Esophagus muscularis mucosa (tissue), 3 donors: ENCODE measurements at regions not wholly inside any gene's neighbourhood (a gene's known extent, or its start where the extent isn't known, plus 50 kb on each side); places are given as distances from the start of the nearest gene placed in this dataset.

Experiments
- CTCF ChIP-seq, 3 experiments: fragments of 200-600 bp in 2 of 3; fragments of 450-650 bp in 1 of 3; sonication (generic) in 2 of 3; IDR thresholded peaks; one replicate each; pipeline ENCODE4 v1.5.1; 2017 to 2019; ENCODE audit warnings: antibody characterized with exemption in 3 of 3, mild to moderate bottlenecking in 2 of 3, moderate library complexity in 1 of 3
- POLR2AphosphoS5 ChIP-seq, 2 donors: sonication (generic); formaldehyde crosslinking; IDR thresholded peaks; one replicate each; pipeline ENCODE4 v1.6.1; 2017; ENCODE audit warnings: antibody characterized with exemption in 2 of 2

- no peak for TF ChIP-seq CTCF (IDR thresholded peaks at IDR 0.05)
- no peak for TF ChIP-seq POLR2AphosphoS5 (IDR thresholded peaks at IDR 0.05)
Observed at GRCh38 chr3:127083778-127084397, 101.0 kb downstream of the PLXNA1 start.
